ENCODE measurements at regions not wholly inside any gene's neighbourhood (a gene's known extent, or its start where the extent isn't known, plus 50 kb on each side); places are given as distances from the start of the nearest gene placed in this dataset.

DNA sequence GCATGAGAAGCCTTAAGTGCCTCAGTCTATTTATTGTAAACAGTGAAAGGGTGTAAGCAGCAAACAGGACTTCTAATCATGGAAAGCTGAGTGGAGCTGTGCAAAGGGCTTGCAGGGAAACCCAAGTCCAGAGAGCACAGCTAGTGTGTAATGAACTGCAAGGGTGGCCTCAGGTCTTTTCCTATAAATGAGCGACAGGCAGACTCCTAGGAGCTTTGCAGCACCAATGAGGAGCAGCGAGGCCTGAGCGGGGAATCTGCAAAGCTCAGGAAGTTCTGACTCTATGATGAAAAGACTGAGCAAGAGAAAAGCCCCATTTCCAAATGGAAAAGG lies 250.1 kb upstream of the MAP3K1 start:
- TF ChIP-seq, protein P1, sequence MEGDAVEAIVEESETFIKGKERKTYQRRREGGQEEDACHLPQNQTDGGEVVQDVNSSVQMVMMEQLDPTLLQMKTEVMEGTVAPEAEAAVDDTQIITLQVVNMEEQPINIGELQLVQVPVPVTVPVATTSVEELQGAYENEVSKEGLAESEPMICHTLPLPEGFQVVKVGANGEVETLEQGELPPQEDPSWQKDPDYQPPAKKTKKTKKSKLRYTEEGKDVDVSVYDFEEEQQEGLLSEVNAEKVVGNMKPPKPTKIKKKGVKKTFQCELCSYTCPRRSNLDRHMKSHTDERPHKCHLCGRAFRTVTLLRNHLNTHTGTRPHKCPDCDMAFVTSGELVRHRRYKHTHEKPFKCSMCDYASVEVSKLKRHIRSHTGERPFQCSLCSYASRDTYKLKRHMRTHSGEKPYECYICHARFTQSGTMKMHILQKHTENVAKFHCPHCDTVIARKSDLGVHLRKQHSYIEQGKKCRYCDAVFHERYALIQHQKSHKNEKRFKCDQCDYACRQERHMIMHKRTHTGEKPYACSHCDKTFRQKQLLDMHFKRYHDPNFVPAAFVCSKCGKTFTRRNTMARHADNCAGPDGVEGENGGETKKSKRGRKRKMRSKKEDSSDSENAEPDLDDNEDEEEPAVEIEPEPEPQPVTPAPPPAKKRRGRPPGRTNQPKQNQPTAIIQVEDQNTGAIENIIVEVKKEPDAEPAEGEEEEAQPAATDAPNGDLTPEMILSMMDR (conservative IDR thresholded peaks at IDR 0.05), result no peak
- H3K27ac ChIP-seq, result no peak overlapping the region

GRCh38 chr5:56564541-56565282 lies 250.6 kb upstream of the MAP3K1 start:
- H3K27ac ChIP-seq, result no peak overlapping the region
- TF ChIP-seq, protein P1 (conservative IDR thresholded peaks at IDR 0.05), result no peak

DNA sequence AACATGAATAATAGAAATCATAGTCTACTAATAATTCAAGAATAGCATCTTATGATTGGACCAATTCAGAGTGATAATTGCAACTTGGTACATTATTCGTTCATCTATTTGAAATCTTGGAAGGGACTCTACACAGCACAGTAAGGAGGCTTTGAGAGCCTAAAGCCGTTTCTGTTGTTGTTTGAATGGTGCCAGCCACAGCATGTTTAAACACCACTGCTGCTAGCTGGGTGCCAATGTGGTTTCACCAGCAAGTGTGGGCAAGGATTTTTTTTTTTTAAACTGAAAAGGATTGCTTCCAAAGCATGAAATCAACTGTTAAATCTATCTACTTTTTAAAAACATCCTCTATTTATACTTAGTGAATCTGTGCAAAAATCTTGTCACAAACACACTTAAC lies 253.9 kb upstream of the MAP3K1 start:
- TF ChIP-seq, protein P1 (conservative IDR thresholded peaks at IDR 0.05), result no peak
- H3K27ac ChIP-seq, result no peak overlapping the region

DNA sequence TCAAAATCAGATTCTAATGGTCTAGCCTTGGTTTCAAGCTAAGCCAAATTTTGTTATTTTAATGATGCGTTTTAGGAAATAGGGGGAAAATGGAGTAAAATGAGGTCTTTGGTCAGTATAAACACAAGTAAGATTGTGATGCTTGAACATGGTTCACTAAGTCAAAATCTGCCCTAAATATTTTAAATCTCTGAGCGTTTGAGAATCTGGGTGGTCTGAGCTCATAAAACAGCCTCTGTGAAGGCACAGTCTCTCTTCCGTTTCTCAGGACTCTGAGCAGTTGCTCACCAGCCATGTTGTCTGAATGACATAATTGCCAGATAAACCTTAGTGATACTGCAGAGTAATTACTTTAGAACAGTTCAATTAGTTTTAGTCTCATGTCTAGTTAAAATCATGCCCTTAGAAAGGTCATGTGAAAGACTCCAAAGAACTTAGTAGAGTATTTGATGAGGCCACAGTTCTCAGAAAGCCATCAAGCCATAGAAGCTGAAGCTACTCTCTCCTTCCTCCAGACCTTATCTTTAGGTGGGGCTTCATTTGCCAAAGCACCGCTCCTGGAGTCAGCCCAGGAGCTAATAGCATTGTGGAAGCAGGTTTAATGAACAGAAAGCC lies 257.1 kb upstream of the MAP3K1 start:
- TF ChIP-seq, protein P1 (conservative IDR thresholded peaks at IDR 0.05), result no peak
- no peak overlapping the region for H3K27ac ChIP-seq

DNA sequence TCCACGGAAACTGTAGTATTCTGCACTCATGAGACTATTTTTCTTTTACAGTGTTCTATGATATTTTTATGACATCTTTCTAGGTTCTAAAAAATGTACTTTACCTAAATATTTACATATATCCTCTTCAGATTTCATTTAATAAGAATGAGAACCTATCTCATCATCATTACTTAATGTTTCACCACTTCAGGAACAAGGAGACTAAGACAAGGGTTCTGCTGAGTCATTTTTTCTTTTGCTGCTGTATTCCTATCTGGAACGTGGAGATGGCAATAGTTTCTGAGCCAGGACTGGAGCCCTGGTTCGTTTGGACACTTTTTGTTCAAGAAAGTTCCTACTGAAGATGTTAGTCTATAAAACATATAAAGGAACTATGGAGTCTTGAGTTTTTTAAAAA lies 258.2 kb upstream of the MAP3K1 start:
- H3K27ac ChIP-seq, result no peak overlapping the region
- TF ChIP-seq, protein P1 (conservative IDR thresholded peaks at IDR 0.05), result no peak

DNA sequence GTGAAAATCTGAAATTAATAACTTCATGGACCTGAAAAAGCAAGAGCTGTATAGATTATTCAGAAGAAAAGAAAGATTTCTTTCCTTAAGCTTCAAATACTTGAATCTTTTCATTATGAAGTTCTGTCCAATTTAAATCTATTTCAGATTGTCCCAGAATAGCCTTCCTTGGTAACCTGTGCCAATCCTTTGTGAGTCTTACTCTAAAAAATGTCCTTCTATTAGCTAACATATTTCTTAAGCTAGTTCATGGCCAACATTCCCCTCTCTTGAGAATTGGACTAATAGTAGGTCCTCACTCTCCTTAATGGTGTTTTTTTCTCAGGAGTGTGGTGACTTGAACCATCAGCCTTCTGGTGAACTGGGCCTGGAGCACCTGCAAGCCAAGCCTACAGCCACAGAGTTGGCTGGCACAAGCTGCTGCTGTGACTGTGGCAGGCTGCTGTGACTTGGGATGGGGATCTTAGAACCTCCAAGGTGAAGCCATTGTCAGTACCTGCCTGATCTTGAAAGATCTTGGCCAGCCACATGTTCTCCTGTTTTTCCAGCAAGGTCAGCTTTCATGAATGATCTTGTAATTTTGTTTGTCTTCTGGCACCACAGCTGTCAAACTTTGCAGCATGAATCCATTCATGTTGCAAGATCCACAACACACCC lies 262.6 kb upstream of the MAP3K1 start:
- H3K27ac ChIP-seq, result no peak overlapping the region
- TF ChIP-seq, protein P1 (conservative IDR thresholded peaks at IDR 0.05), result no peak

DNA sequence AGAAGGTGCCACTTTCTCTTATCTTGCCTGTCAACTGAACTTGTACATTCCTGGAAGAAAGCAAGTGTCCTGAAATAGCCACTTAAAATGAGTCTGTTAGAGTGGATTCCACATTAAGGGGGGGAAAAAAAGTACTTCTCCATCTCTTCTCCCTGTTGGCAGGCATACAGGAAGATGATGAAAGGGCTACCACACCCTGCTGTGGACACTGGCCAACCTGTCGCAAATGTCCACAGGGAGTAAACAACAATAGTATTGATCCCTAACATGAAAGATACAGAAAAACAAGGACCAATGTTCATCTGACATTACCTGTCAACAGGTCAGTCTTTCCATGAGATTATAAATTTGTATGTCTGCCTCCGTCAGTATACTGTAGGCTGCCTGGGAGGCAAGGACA lies 265.1 kb upstream of the MAP3K1 start:
- no peak overlapping the region for H3K27ac ChIP-seq
- TF ChIP-seq, protein P1 (conservative IDR thresholded peaks at IDR 0.05), result no peak
